ENCODE measurements at regions not wholly inside any gene's neighbourhood (a gene's known extent, or its start where the extent isn't known, plus 50 kb on each side); places are given as distances from the start of the nearest gene placed in this dataset.

DNA sequence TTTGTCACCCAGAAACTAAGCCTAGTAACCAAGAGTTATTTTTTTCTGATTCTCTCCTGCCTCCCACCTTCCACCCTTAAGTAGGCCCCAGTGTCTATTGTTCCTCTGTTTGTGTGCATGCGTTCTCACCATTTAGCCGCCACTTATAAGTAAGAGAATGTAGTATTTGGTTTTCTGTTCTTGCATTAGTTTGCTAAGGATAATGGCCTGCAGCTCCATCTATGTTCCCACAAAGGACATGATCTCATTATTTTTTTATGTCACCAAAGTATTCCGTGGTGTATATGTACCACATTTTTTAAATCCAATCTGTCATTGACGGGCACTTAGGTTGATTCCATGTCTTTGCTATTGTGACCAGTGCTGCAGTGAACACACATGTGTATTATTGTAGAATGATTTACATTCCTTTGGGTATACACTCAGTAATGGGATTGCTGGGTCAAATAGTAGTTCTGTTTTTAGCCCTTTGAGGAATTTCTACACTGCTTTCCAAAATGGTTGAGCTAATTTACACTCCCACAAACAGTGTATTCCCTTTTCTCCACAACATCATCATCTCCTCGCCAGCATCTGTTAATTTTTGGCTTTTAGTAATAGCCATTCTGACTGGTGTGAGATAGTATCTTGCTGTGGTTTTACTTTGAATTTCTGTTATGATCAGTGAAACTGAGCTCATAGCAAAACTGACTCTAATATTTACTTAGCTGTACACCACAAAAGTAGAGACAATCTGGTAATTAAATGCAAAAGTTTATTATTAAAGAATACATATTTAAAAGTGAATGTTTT lies 660.1 kb upstream of the SLC8A1 start:
- H3K4me1 ChIP-seq (ENCODE audit: control insufficient read depth in 1 of 2, insufficient read depth in 1 of 2, low read depth in 1 of 2, low read length in 1 of 2): no peaks in the 10 kb centered on the region
- H3K9me3 ChIP-seq: no peaks in the 10 kb centered on the region
- no peak overlapping the region for H3K4me3 ChIP-seq (ENCODE audit: low read depth in 1 of 2, low read length in 1 of 2)
- TF ChIP-seq, protein P1, sequence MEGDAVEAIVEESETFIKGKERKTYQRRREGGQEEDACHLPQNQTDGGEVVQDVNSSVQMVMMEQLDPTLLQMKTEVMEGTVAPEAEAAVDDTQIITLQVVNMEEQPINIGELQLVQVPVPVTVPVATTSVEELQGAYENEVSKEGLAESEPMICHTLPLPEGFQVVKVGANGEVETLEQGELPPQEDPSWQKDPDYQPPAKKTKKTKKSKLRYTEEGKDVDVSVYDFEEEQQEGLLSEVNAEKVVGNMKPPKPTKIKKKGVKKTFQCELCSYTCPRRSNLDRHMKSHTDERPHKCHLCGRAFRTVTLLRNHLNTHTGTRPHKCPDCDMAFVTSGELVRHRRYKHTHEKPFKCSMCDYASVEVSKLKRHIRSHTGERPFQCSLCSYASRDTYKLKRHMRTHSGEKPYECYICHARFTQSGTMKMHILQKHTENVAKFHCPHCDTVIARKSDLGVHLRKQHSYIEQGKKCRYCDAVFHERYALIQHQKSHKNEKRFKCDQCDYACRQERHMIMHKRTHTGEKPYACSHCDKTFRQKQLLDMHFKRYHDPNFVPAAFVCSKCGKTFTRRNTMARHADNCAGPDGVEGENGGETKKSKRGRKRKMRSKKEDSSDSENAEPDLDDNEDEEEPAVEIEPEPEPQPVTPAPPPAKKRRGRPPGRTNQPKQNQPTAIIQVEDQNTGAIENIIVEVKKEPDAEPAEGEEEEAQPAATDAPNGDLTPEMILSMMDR (IDR thresholded peaks at IDR 0.05): no peak
- H3K27me3 ChIP-seq: no peaks in the 10 kb centered on the region
- no peak overlapping the region for H3K27ac ChIP-seq
- no peaks in the 10 kb centered on the region for H3K36me3 ChIP-seq

DNA sequence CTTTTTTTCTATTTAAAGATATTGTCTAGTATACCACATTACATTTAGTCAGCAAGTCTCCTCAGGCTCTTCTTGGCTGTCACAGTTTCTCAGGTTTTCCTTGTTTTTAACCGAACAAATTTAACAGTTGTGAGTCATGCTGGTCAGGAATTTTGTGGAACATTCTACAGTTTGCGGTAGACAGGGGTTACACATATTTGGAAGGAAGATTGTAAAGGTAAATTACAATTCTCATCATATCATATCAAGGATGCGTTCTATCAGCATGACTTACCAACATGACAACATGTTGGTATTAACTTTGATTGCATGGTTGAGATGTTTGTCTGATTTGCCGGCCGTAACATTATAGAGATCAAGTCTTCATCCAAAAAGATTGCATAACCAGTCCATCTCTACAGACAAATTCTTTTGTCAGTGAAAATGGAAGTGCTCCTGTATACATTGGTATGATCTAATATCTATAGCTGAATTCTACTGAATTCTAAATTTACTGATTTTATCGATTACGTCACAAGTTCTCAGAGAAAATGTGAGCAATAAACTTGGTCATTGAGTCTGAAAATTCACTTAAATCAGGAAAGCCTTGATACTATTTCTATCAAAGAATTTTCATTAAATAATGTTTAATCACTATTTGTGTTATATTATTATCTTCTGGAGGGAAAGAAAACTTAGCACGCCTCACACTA lies 664.4 kb upstream of the SLC8A1 start:
- TF ChIP-seq, protein P1 (IDR thresholded peaks at IDR 0.05): no peak
- Histone ChIP-seq H3K4me1 (ENCODE audit: control insufficient read depth in 1 of 2, insufficient read depth in 1 of 2, low read depth in 1 of 2, low read length in 1 of 2) (no peaks in the 10 kb centered on the region), H3K36me3 (no peaks in the 10 kb centered on the region), H3K4me3 (ENCODE audit: low read depth in 1 of 2, low read length in 1 of 2) (no peak overlapping the region), H3K27ac (no peak overlapping the region), H3K9me3 (no peaks in the 10 kb centered on the region), H3K27me3 (no peaks in the 10 kb centered on the region)

DNA sequence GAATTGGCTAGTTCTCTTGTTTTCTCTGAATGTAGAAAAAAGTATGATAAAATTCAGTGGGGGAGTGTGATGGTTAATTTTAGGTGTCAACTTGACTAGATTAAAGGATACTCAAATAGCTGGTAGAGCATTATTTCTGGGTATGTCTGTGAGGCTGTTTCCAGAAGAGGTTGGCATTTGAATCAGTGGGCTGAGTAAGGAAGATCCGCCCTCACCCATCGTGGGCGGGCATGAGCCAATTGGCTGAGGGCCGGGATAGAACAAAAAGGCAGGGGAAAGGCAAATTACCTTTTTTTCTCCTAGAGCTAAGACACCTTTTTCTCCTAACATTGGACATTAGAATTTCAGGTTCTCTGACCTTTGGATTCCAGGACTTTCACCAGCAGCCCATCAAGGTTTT lies 667.6 kb upstream of the SLC8A1 start:
- TF ChIP-seq, protein P1 (IDR thresholded peaks at IDR 0.05): no peak

DNA sequence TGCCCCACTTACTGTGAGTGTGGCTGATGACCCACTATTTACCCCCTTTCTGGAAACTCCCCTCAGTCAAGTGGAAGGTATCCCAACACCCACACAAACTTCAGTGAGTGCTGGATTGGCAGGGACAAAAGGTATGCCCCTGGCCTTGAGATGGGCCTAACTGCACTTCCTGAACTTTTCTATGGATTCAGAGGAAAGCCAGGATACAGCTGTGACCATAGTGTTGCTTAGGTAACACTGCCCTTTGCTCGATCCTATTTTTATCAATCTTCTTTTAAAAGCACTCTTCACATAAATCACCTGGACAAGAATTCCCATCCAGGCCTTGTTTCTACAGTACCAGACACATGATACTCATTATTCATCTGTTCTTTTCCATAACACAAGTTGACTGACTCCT lies 671.5 kb upstream of the SLC8A1 start:
- H3K27ac ChIP-seq: no peak overlapping the region
- TF ChIP-seq, protein P1 (IDR thresholded peaks at IDR 0.05): no peak
- no peaks in the 10 kb centered on the region for H3K4me1 ChIP-seq (ENCODE audit: control insufficient read depth in 1 of 2, insufficient read depth in 1 of 2, low read depth in 1 of 2, low read length in 1 of 2)
- H3K27me3 ChIP-seq: no peaks in the 10 kb centered on the region
- no peak overlapping the region for H3K4me3 ChIP-seq (ENCODE audit: low read depth in 1 of 2, low read length in 1 of 2)
- H3K36me3 ChIP-seq: no peaks in the 10 kb centered on the region
- H3K9me3 ChIP-seq: no peaks in the 10 kb centered on the region

More for the DNA sequence above, 667.6 kb upstream of the SLC8A1 start:
- Histone ChIP-seq H3K9me3 (no peaks in the 10 kb centered on the region), H3K27me3 (no peaks in the 10 kb centered on the region), H3K4me3 (ENCODE audit: low read depth in 1 of 2, low read length in 1 of 2) (no peak overlapping the region), H3K36me3 (no peaks in the 10 kb centered on the region), H3K4me1 (ENCODE audit: control insufficient read depth in 1 of 2, insufficient read depth in 1 of 2, low read depth in 1 of 2, low read length in 1 of 2) (no peaks in the 10 kb centered on the region), H3K27ac (no peak overlapping the region)

DNA sequence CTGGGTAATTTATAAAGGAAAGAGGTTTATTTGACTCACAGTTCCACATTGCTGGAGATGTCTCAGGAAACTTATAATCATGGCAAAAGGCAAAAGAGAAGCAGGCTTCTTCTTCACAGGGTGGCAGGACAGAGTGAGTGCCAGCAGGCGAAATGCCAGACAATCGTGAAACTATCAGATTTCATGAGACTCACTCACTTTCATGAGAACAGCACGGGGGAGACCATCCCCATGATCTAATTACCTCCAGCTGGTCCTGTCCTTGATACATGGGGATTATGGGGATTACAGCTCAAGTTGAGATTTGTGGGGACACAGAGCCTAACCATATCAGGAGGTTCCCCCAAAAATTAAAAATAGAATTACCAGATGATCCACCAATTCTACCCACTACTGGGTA lies 675.5 kb upstream of the SLC8A1 start:
- TF ChIP-seq, protein P1 (IDR thresholded peaks at IDR 0.05): no peak
- no peaks in the 10 kb centered on the region for H3K36me3 ChIP-seq
- no peak overlapping the region for H3K4me3 ChIP-seq (ENCODE audit: low read depth in 1 of 2, low read length in 1 of 2)
- no peaks in the 10 kb centered on the region for H3K4me1 ChIP-seq (ENCODE audit: control insufficient read depth in 1 of 2, insufficient read depth in 1 of 2, low read depth in 1 of 2, low read length in 1 of 2)
- no peak overlapping the region for H3K27ac ChIP-seq
- no peaks in the 10 kb centered on the region for H3K27me3 ChIP-seq
- H3K9me3 ChIP-seq: no peaks in the 10 kb centered on the region
